Stimulated activated naive CD8-positive, alpha-beta T cell treated with anti-CD3 and anti-CD28 coated beads, Interleukin-15, Interleukin-2, amounts not matched to agents 100 U/mL and 50 U/mL, for 24 hours (primary cell): ENCODE measurements at regions not wholly inside any gene's neighbourhood (a gene's known extent, or its start where the extent isn't known, plus 50 kb on each side); places are given as distances from the start of the nearest gene placed in this dataset.
A peak's percentile ranks its signal among the peaks of the same experiment; 100 is the strongest.

ENCODE experiments used
- ATAC-seq: fragments of 150-1000 bp; cut with Tn5 transposase; one replicate; pipeline ENCODE4 v1.10.0; 2021
- DNase-seq: peaks from one replicate; pipeline ENCODE4 v3.0.0; 2021

DNA sequence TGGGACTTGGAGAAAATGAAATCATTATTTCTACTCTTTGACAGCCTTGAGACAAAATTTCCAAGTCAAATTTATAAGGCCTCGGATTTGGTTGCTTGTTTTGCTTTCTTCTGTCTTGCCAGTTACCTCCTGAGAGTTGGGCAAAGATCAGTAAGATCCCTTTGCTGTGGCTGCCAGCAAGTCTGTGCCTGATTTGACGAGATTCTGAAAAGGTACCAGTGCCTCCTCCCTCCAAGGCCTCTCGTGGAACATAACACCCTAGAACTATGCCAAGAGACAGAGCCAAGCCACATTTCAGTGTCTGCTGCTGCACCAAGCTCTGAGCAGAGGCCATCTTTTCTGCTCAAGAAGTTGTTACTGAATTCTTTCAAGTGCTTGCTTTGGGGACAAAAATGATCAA lies 61.0 kb downstream of the GTPBP8 start:
- ATAC-seq (no peak), DNase-seq (no peak)

DNA sequence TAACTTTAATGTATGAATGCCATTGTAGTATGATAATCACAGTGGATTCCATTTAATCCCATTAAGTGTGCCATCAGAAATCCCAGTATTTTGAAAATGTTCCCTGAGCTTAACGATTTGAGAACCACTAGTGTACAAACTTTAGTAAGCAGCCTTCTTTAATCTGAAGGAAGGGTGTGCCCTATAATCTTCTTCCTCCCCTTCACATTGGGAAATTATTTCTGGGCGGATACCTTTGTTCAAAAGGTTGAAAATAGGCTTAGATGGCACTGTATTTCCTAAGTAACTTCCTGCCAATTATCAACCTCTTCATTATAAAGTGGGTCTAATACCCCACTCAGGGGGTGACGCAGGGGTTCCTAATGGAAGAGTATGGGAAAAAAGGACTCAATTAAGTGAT lies 62.4 kb downstream of the GTPBP8 start:
- no peak for ATAC-seq

DNA sequence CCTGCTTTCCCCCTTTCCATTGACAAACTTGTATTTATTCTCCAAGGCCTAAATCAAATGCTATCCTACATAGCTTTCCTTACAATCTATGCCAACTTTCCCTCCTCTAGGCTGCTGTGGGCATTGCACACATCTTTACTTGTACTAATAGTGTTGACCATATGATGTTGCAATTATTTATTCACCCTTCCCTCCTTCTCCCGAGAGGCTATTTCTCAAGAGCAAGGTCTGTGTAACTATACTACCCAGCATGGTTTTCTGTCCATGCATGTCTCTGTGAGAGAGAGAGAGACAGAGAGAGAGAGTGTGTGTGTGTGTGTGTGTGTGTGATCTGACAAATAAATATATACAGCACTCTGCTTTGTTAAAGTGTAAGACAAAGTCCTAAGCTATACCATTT lies 63.8 kb downstream of the GTPBP8 start:
- ATAC-seq (no peak), DNase-seq (no peak)

More for the DNA sequence above, 62.4 kb downstream of the GTPBP8 start:
- DNase-seq, result no peak

DNA sequence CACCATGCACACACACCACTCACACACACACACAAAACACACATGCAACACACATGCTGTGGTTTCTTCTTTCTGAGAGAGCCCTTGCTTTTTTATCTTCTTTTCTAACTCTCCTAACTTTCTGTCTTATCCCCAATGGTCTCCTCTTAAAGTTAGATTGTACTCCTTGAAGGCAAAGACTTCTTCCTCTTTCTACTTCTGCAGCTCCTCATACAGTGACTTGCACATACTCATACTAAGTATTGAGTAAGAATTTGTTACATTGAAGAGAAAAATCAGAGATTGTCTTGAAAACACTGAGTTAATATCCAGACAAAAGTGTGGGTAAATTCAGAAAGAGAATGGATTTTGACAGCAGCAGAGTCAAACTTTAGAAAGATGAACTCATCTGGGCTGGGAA lies 64.4 kb downstream of the GTPBP8 start:
- DNase-seq (no peak), ATAC-seq (no peak)

DNA sequence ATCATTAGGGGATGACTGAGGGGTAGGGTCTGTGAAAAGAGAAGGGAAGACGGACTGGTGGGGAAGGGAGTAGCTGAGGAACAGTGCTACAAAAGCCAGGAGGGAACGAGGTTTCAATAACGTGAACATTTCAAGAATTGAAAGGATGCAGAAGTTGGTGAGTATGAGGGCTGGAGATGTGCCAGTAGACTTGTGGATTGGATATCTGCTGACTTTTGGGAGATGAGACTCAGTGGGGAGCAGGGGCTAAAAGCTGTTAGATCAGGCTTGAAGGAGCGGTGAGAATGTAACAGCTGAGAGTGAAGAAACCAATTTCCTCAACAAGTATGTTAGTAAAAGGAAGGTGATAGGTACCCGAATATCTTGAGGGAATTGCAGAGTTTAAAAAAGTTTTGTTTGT lies 65.2 kb downstream of the GTPBP8 start:
- DNase-seq, result no peak
- no peak for ATAC-seq

DNA sequence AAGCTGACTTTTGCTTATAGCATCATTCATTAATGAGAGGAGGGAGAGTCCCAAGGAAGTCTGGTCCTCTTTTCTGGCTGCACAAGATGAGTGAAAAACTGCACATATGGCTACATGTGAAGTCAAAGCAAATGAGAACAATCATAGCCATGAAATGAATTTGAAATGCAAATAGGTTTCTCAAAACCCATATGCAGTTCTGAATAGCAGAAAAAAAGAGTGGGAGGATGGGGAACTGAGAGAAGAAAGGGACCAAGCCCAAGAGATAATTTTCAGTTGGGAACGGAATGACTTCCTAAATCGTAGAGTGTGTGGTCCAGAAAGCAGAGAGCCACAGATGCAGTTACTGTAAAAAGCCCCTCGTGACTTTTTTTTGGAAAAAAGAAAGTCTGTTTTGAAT lies 66.3 kb downstream of the GTPBP8 start:
- no peak for DNase-seq
- peak; percentile 14 for ATAC-seq

DNA sequence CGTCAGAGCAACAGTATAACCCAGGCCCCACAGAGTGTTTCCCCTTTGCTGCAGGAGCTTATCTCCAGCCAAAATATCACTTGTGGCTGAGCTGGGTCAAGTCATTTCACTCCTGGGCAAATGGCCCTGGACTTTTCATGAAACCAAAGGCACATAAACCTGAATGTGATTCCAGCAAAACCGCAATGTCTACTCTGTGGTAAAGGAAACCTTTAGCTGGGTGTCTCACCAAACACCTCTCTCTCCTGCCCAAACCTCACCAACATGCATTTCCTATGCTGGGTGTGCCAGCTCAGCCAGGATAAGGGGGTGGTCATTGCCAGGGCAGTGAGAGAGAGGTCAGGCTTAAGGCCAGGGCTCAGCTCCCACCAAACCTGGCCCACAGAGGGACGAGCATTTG lies 67.4 kb downstream of the GTPBP8 start:
- no peak for DNase-seq
- no peak for ATAC-seq

DNA sequence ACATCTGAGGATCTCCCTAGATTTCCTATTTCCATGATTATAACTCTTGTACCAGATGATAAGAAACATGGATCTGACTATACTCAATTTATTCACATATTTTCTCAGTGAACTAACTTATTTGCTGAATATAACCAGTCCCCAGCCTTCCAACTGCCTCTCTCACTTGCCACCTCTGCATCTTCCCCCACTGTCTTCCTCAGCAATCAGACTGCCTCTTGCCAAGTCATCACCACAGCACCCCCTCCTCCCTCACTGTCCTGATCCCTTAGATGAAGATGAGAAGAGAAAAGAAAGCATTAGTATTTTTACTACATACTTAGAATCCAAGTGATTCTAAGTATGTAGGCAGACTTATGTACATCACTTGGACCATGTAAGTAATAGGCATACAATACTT lies 71.9 kb downstream of the GTPBP8 start:
- DNase-seq, result no peak
- no peak for ATAC-seq

DNA sequence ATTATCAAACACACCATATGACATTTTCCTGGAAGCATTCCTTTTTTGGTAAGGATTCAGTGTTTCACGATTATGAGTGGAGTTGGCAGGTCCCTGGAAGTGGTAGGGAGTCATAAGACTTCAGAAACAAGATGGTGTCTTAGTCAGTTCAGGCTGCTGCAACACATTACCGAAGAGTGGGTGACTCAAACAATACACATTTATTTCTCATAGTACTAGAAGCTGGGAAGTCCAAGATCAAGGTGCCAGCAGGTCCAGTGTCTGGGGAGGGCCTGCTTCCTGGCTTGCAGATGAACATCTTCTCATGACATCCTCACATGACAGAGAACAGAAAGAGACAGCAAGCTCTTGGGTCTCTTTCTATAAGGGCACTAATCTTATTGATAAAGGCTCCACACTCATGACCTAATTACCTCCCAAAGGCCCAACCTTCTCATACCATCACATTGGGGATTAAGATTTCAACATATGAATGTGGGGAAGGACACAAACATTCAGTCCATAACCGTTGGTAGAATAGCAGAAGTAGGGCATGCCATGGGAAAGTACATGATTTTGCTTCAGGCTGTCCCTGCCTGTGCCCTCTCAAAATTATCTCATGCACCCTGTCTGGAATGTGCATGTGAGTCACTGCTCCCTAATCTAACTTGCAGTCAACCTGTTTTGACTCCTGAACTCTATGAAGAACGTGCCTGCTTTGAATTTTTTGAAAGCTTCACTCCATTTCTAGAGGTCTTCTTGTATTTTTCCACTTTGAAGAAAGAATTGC lies 72.5 kb downstream of the GTPBP8 start:
- DNase-seq (no peak), ATAC-seq (no peak)

DNA sequence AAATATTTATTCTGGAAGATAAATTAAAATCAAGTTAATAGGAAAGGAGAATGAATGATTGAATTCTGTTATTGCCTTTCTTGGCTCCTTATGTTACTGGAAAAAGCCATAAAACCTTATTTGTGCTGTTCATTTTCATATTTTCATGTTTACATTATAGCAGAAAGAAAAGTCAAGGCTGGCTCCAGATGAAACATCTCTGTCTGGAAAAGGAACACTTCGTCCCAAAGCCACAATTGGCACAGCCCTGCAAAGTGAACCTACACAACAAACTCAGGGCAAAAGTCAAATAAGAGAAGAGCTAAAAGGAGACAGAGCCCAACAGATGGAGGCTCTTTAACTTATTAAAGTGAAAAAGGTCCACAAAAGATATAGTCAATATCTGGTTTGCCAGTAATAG lies 73.4 kb downstream of the GTPBP8 start:
- no peak for ATAC-seq
- DNase-seq, result no peak

DNA sequence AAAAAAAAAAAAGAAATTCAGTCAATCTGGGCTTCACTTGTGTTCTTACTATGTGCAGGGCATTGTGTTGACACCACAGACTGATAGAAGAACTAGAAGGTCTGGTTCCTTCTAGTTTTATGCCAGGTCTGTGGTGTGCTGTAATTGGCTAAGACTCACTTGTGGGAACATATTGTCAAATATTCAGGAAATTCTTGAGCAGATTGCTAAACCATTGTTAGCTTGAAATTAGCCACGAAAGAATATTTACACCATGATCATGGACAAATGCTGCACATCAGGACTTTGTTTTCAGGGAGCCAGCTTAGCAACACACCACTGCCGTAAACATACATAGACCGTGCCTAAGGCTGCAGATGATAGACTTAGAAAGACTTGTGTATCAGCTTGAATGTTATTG lies 74.6 kb downstream of the GTPBP8 start:
- no peak for ATAC-seq
- no peak for DNase-seq

DNA sequence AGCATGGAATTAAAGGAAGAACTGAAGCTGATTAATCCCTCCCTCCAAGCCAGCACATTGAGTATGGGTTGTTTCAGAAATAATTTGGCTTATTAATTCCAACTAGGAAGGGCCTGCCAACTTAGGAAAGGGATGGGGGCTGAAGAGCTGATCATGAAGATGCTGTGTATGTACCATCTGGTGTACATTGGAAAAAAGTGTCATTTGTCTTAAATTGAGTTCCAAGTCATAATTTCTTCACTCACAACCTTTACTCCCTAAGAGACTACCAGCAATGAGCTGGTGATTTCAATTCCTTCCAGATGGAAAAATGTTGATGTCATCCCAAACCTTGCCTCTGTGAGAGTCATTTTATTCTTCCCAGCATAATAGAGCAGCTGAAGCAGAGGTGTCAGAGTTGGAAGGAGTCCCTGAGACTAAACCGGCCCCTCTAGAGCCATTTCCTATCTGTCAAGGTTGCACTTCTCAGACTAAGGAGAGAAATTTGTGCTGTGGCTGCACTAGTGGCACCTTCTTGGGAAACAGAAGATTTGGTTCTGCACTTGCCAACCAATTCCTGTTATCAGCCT lies 79.4 kb downstream of the GTPBP8 start:
- DNase-seq (no peak), ATAC-seq (no peak)

DNA sequence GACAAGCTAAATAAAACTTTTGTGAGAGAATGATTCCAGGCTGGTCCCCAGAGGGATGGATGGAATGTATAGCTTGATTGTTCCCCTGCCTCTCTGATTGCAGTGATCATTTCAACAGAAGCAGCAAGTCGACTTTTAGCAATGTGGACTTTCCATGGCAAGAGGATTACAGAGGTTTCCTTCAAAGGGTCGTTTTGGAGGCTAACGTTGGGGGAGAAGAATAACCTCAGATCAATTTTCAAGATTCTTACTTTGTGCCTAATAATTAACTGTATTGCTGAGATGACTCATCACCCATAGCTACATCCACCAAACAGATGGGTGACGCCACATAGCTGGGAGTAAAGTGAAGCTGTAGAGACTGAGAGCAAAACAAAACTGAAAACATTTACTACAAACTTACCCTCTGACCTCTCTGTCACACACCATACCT lies 79.9 kb downstream of the GTPBP8 start:
- no peak for ATAC-seq

DNA sequence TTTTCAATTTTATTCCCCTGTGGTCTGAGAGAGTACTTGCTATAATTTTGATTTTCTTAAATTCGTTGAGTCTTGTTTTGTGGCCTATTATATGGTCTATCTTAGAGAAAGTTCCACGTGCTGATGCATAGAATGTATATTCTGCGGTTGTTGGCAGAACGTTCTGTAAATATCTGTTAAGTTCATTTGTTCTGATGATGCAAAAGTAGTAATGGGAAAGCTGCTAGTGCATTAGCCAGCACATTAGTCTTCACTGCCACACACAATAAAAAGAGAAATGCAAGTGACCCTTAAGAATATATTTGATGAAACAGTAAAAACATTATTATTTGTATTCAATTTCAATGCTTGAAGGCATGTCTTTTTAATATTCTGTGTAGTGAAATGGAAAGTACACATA lies 84.8 kb downstream of the GTPBP8 start:
- no peak for ATAC-seq
- DNase-seq, result no peak

More for the DNA sequence above, 79.9 kb downstream of the GTPBP8 start:
- DNase-seq, result no peak

DNA sequence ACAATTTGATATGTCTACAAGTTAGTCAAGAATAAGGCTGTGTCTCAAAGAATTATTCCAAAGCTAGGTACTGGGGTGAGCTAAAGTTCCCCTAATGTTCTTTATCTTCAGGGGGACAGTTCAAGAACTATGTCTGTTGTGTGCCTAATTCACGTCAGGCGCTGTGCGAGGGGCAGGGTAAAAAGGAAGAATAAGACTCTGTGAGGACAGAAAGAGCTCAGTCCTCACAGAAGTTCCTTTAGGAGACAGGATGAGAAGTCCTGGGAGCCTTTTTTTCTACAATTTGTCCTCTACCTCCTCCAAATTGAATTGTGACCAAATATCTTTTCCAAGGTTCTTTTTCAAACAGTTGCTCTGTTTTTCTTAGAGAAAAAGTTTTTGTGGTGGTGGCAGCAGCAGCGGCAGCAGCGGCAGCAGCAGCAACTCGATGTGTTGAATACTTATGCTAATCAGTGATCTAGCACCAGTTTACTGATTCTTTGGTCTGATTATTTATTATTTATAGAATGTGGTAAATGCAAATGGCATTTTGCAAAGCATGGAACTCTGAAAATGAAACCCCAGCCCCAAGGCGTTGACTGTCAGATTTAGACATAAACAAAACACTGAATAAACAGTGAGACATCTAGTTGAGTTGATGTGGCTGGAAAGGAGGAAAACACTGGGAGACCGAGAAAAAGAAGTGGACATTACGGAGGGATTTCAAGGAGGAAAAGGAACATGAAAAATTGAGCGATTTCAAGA lies 88.6 kb downstream of the GTPBP8 start:
- no peak for ATAC-seq

DNA sequence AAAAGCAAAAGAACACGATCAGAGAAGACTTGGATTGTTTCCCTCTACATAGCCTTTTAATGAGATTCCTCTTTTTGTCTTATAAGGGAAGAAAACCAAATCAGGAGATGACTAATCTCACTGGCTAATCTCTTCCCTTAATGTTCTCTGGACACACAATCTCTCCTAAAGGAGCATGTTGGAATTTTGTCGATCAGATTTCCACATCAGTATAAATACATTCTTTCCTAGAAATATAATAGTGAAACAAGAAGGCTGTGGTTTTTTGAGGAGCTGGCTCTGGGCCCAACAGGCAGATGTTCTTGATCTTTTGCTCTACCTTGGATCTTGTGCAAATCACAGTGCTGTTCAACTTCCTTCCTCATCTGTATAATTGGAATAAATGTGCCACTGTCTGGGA lies 94.0 kb downstream of the GTPBP8 start:
- DNase-seq (no peak), ATAC-seq (no peak)

More for the DNA sequence above, 88.6 kb downstream of the GTPBP8 start:
- no peak for DNase-seq

DNA sequence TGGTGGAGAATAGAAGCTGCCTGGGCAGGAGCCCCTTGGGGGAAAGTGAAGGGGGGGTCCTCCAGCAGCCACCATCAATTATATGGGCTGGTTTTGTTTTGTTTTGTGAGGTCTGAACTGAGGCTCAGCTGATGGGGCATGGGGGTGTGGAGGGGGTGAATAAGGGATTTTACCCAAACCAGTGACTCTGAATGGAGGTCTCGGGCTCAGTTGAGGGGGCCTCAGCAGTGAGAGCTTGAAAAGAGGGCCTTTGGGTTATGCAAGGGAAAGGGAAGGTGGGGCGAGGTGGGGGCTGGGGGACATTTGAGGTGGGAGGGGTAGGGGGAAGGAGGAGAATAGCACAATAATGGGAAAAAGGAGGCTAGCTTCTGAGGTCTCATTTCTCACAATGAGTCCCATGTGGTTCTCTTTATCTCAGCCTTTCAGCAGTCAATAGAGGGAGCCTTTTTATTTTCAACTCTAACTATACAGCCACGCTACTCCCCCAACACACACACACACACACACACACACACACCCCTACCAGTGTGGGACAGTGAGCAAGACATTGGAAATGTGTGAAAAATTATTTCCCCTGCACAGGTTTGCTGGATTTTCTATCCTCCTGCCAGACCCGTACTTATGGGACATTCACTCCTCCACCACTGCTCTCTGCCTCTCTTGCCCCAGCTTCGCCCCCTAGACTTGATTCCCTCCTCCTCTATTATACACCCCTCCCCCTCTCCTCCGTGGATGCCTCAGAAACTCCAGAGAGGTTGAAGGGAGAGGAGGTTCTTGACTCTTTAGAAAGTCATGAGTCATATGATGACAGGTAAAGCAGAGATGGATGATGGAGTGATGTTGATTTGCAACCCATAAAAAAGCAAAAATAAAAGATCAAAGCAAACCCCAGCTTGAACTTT lies 96.0 kb downstream of the GTPBP8 start:
- ATAC-seq, result no peak
- DNase-seq, result no peak

DNA sequence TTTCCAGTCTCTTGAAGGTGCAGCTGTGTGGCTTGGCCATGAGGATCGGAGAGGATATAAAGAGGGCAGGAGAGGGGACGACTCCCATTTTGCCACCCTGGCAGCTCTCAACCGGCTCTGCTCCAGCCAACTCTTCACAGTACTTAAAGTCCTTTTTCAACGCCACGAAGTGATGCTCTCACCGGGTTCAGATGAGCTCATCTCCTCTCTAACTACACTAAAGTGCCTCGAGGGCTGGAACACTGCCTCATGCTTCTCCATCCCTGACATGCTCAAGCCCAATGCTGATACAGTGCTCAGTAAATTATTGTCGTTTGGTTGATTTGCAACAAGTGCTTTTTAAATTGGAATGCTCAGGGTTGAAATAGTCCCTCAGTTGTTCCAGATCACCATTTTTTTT lies 97.8 kb downstream of the GTPBP8 start:
- ATAC-seq (no peak), DNase-seq (no peak)

DNA sequence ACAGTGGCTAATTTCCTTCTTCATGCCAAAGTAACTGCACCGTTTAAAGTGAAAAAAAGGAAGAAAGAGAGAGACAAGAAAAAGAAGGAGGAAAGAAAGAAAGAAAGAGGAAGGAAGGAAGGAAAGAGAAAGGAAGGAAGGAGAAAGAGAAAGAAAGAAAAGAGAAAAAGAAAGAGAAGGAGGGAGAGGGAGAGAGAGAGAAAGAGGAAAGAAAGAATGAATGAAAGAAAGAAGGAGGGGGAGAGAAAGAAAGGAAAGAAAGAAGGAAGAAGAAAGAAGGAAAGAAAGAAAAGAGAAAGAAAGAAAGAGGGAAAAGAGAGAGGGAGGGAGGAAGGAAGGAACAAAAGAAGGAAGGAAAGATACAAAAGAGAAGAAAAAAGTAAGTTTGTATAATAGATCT lies 100.6 kb downstream of the GTPBP8 start:
- DNase-seq (no peak), ATAC-seq (no peak)

DNA sequence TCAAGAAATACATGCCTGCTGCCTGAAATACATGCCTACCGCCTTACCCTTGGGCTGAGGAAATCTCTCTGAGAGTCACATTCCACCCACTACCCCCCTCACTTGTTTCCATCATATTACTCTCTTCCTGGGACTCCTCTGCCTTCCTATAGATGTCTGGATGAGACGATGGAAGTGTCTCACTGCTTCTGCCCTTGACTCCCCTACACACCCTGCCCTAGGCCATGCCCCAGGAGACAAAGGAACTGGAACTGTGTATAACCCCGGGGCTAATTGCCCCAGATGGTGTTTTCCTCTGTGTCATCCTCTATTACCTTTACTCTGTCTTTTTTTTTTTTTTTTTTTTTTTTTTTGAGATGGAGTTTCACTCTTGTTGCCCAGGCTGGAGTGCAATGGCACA lies 102.0 kb downstream of the GTPBP8 start:
- ATAC-seq, result no peak
- no peak for DNase-seq

DNA sequence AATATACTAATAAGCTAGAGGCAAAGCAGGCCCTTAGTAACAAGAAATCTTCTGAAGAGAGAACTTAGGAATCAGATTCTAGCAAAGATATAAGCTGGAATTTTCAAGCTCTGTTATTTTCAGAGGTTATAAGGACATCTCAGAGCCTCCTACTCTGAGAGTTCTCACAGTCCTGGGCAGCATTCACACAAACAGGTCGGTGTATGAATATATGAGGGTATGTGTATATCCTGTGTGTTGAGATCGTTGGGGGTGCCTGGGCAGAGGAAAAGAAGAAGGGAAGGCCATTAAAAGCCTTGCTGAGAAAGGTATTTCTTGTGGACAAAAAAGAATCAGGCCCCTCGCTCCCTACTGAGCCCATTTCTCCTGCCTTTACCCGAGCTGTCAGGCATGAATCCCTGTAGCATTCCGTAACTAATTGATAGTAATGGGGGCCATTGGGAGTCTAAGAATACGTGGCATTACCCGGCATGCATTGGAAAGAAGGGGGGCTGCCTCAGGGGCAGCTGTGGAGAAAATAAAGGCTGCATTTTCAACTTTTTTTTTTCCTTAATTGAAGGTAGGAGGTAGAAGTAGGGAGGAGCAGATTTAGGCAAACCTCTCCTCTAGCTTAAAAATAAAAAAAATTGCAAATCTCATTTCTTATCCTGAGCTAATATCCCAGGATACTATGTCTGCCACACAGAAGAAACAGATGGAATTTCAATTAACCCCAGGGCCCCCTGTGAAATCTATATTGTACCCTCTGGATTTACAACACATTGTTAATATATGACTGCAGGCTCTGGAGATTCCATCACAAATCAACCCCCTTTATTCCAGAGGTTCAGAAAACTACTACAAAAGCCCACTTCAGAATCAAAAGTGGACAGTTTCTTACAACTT lies 103.8 kb downstream of the GTPBP8 start:
- DNase-seq, result no peak
- ATAC-seq, result no peak
